ENCODE measurements at regions not wholly inside any gene's neighbourhood (a gene's known extent, or its start where the extent isn't known, plus 50 kb on each side); places are given as distances from the start of the nearest gene placed in this dataset.

DNA sequence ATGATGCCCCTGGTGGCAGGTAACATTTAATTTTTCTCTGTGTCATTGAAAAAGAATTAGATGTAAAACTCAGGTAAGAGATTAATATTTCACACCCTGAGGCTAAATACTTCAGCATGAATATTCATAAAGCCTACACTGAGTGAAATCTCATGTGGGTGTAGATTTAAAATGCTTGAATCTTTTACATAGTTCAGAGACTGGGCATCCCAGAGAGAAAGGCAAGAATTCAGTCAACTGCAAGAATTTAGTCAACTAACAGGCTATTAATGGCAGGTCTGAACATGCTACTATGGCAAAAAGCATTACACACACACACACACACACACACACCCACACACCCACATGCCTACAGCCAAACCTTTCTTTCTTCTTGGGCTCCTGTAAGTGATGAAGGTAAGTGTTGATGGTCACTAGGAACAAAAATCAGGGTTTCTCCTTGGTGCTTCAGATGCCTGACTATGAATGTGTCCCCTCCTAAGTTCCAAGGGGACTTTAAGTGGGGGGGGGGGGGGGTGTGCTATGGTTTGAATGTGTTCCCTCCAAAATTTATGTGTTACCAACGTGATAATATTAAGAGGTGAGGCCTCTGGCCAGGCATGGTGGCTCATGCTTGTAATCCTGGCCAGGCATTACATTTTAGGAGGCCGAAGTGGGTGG lies 63.7 kb upstream of the PSMD7 start:
- no peak for DNase-seq

DNA sequence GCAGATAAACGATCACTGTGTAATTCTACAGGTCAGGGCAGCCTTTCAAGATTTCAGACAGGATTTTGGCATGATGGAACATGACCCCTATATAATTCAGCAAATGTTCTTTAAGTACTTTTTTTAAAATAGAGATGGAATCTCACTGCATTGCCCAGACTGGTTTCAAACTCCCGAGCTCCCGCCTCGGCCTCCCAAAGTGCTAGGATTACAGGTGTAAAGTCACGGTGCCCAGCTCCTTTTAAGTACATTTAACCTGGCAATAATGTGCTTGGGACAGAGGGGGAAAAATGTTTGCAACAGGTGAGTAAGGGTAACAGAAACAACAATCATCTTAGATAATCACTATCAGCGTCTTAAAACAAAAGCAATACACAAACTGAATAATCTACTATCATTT lies 66.5 kb upstream of the PSMD7 start:
- DNase-seq: no peak

DNA sequence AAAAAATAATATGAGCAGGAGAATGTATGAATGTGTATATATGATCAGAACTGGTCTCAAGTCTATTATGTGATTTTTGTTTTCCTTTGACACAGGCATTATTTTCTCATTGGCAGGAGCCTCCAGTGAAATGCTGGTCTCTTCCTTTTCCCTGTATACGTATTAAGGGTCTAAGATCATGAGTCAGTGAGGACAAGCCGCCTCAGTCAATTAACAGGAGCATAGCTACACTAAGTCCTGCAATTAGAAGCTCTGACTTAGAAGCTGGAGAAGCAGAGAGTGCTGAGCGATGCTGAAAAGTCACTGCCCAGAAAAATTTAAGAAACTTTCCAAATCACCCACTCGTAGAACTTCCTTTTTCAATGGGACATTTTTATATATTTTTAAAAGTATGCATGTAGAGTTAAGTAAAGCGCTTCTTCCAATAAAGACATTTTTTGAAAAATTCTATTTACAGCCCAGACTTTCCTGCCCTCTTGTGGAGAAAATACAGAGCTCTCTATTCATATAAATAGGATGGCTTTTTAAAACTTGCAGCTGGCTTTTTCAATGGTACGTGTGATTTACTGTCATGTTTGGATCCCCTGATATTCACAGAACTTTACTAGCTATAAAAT lies 70.2 kb upstream of the PSMD7 start:
- DNase-seq: no peak

DNA sequence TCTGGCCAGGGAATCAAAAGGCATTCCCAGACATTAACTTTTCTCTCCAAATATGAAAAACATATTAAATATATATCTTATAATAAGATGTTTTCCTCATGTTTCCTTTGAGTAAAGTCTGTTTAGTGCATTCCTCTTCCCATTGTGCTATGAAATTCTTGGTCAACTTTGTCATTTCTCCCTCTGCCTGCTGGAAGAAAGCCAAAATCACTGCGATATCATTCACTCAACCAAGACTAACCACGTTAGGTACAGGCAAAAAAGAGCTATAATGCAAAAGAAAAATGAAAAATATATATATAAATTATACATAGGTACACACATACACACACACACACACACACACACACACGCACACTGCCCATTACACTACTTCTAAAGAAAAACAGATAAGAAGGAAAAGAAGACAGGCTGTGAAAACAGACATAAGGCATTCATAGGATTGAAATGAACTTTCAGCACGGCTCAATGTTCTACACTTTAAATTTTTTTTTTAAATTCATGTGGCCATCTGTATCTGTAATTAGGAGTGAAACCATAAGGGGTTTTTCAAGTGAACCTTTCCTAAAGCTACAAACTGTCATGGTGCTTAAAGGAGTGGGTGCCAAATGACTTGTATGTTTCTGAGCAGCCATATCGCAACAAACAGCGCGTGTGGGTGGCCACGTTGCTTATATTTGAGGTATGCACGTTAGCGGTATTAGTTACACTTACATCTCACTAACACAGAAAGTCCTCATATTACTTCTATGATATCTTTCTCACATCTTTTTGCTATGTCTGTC lies 71.6 kb upstream of the PSMD7 start:
- DNase-seq: no peak

DNA sequence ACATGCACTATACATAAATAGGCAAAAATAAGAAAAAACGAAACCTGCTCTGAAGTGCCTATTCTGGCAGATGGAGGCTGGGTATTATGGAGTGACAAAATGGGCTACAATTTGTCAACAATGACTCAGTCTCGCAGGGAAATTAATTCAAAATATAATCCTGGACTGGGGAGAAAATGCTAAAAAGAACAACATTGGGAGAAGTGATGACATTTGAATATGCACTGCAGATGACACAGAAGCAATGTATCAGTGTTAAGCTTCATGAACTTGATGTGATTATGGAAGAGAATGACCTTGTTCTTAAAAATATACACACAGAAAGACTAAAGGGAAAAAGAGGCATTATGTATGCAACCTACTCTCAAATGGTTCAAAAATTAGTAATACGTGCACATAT lies 74.8 kb upstream of the PSMD7 start:
- DNase-seq: no peak

DNA sequence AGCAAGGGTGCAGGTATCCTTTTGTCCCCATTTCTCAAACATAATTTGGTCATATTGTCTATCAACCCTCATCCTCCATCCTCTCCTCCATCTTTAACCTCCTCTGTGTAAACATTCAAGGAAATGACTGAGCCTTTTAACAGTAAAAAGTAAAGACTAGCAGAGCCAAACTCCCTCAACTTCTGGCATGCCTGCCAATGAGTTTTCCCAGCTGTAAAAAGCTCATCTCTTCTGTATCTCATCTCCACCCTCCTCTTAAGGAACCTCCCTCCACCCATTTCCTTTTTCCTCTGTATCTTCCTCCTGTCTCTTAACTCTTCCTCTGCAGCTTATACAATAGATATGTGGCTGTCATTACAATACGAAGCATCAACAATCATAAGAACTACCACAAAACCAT lies 76.9 kb upstream of the PSMD7 start:
- DNase-seq: no peak

DNA sequence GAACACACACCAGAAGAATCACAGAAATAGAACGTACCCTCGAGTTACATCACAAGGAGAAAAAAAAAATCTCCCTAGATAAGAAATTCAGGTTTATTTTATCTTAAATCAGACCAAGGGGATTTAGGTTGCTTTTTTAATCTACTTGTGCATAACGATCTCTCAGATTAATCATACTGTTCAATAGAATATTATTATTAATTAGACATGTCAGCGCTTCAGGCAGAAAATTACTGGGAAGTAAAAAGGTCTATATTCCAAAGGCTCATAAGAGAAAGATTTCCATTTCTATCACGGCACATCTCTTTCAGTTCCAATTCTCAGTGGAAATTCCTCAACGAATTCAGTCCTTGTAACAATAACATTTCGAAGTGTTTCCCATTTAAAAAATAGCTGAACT lies 77.7 kb upstream of the PSMD7 start:
- DNase-seq: no peak

DNA sequence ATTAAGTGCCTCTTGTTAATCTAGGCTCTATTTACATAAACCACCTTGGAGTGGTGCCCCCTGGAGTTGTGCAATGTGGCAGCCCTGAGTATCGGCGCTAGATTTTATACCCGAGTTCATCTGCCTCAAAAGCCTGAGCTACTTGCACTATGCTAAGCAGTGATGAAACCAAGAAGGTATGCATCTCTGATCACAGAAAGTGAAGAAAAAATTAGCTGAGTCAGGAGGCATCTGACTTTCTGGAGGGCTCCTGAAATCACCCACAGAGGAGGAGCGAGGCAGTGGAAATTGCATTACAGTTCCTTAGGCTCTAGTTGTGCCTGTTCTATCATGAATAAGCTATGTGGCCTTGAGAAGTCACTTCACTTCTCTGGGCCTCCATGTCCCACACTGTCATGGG lies 80.3 kb upstream of the PSMD7 start:
- DNase-seq: no peak

DNA sequence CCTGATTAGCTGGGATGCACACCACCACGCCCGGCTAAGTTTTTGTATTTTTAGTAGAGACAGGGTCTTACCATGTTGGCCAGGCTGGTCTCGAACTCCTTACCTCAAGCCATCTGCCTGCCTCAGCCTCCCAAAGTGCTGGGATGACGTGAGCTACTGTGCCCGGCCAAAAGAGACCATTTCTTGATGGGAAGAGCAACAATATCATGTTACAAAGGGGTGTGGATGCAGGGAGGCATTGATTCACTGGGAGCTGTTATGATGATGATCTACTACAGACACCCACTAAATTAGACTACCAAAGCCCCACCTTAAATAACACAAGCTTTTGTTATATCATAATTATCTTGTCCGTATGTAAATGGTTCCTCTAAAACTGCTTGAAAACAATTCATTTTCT lies 81.4 kb upstream of the PSMD7 start:
- DNase-seq: no peak

DNA sequence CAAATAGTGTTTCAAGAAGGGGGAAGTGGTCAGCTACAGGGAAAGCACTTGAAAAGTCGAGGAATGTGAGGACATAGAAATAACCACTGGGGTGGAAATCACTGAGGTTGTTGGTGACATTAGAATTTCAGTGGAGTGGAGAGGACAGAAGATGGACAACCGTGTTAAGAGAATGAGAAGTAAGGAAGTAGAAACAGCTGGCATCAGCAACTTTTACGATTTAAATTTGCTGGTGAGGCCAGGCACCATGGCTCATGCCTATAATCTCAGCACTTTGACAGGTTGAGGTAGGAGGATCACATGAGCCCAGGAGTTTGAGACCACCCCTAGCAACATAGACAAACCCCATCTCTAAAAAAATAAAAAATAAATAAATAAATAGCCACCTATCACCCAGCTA lies 83.2 kb upstream of the PSMD7 start:
- DNase-seq: no peak

DNA sequence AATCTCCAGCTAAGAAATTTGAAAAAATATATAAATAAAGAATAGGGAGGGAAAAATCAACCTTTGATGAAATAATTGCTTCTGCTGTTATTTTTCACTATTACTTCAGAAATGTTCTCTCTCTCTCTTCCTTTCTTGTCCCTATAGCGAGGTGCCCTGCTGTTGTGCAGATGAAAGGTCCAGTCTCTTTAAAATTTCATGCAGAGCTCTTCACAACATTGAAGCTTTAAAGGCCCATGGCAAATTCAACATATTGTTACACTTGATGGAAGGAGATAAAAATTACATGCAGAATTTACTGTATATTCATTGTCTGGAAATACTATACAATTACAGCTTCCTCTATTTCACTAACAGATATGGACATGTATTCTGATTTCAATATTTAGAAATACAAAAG lies 86.4 kb upstream of the PSMD7 start:
- DNase-seq: no peak

DNA sequence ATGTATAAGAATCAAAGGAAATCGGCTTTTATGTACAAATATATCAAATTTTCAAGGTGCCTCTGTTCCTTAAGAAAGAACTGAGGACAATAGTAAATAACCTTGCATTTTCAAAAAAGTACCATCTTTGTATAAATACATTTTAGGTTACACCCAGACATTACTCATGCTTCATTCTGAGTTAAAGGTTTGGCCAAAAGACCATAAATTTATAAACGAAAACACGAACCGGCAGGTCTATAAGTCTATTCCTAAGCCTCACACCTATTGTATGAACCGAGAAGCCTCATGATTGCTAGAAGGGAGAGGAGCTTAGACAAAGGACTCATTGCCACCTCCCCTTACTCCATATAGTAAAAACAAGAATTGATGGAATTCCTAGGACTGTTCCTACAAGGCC lies 94.6 kb upstream of the PSMD7 start:
- no peak for DNase-seq

DNA sequence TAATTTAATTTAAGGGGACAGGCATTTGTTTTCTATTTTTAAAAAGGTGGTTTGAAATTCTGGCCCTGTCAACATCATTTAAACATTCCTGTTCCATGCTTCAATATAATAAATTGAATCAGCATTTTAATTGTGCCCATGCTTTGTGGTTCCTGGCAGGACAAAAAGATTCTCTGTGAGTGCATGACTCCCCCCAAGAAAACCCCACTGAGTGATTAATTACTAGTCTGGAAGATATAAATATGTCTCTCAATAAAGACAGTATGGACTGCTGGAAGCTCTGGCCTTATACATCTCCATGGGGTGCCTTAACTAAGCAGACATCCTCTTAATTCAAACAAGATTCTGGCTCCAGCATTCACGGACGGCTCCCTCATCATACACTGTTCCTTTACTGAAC lies 95.0 kb upstream of the PSMD7 start:
- no peak for DNase-seq

DNA sequence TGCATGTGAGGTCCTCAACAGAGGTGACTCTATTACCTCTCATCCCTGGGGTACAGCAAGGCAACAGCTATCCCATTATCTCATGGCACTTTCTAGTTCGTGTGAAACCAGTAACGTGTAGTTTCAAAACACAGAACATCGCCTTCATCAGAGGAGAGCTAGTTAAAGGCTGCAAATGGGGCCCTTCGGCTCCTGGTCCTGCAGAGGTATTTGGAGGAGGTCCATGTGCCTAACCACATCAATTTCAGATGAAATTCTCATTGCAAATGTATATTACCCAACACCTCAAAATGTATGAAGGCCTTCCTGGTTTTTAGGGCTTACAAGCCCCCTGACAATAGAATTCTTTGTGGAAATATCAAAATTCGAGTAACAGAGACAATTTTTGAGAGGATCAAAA lies 95.7 kb upstream of the PSMD7 start:
- DNase-seq: no peak

DNA sequence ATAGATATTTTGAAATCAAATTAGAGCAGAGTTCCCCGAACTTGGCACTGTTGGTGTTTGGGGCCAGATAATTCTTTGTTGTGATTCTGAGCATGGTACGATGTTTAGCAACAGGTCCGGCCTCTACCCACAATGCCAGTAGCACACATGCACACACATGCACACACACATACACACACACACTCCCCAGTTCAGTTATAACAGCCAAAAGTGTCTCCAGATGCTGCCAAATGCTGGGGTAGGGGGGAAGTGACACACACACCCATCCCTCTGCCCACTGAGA lies 96.8 kb upstream of the PSMD7 start:
- no peak for DNase-seq

DNA sequence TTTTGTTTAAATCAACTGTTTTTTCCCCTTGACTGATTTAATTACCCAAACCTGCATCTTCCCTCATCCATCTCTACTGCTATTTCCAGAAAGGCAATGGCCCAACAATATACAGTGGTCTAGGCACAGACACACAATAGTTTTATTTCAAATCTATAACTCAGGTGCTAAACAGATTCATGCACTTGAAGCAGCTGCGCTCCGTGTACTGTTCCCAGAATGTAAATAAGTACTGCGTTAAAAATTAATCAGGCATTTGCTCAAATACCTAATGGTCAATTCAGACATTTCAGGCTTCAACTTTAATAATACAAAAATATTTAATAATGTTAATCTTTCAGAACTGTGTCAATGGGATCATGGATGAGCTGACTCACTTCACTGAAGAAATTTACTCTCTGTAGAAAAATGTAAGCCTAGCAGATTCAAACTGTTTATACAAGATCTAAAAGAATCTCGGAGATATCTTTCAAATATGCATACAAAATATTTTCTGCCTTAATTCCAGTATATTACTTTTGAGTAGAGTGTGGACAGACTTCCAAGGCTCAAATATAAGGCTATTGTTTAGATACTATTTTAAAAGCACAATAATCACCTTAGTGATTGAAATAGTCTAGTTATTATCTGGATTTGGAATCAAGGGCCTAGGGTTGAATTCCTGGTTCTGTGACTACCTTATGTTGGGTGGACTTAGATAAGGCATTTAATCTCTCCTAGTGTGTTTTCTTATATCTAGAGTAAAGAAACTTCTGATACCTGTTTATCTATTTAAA lies 97.4 kb upstream of the PSMD7 start:
- DNase-seq: no peak

DNA sequence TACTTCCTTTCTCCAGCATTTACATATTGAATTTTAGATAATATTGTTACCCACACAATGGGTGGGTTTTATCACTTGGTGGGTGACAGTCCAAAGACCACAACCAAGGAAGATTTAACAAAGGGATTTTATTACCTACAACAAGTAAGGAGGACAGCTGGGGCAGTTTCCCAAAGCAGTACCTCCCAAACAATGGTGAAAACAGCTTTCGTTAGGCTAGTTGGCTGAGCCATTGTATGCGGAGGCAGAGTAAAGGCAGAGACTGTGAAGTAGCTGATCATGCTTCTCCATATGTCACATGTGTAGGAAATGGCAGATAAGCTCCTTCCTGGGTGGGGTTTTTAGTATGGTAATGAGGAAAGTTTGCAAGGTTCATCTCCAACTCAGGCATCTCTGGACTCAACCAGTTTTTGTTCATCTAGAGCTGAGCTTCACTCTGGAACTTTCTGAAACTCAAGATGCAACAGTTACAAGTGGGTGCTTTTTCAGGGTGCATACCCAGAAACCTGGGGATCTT lies 104.3 kb upstream of the PSMD7 start:
- DNase-seq: no peak

DNA sequence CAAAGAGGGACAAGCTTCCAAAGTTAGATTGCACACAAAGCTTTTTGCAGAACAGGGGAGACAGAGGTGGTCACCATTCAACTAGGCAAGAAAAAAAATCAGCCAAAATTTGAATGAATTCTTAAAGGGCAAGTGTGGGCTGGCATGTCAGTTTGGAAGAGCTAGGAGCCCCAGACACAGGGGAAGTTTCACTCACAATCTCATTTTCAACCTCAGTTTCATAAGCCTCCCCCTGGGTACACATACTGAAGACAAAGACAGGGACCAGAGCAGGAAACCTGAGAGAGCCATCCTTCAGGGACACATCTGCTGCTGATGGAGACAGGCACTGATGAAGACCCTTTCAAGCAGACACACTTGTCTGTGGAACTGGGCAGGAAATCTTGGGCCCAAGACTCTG lies 106.3 kb upstream of the PSMD7 start:
- DNase-seq: no peak

DNA sequence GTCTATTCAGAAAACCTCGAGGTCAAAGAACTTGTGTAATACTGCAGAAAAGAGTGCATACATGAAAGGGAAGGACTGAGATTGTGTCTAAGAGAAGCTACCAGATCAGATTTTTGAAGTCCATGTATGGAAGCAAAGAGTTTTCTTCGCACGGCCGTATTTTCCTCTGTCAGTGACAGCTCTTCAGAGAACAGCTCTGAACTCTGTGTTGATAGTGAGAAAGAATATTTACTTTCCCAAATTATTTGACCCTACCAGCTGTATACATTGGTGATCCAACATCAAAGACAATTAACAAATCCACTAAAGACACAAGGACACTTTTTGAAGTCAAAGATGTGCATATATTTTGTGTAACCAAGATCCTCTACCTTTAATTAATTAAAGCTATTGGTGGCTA lies 107.8 kb upstream of the PSMD7 start:
- DNase-seq: no peak

DNA sequence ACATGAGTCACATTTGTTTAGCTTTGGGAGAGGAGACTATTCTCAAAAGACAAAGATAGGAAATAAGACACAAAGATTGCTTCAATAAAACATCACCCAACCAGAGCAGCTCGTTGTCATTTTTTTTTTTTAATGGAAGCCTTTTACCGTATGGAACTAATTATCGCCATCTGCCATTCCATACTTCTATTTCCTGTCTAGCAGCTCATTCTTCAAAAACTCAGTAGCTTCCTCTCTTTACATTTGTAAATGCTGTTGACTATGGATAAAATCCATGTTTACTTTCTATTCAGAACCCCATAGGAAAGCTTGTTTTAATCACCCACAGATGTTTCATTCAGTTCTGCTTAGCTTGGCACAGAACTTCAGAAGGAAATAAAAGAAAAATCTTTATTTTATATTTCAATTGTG lies 110.0 kb upstream of the PSMD7 start:
- no peak for DNase-seq

DNA sequence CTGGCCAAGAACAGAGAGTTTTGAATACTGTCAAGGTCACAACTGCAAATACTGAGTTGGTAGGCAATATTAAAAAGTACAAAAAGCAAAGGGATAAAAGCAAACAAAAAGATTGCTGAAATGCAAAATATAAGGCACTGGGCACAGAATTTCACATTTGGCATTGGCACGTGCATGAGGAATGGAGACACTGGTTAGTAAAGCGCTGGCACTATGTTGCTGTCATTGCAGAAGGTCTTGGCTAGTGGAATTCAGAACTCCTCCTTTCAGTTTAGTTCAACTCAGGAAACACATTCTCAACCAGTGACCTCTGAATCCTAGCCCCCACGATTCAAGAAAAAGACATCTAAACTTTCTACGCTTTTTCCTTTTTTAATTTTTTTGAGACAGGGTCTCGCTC lies 111.8 kb upstream of the PSMD7 start:
- no peak for DNase-seq

DNA sequence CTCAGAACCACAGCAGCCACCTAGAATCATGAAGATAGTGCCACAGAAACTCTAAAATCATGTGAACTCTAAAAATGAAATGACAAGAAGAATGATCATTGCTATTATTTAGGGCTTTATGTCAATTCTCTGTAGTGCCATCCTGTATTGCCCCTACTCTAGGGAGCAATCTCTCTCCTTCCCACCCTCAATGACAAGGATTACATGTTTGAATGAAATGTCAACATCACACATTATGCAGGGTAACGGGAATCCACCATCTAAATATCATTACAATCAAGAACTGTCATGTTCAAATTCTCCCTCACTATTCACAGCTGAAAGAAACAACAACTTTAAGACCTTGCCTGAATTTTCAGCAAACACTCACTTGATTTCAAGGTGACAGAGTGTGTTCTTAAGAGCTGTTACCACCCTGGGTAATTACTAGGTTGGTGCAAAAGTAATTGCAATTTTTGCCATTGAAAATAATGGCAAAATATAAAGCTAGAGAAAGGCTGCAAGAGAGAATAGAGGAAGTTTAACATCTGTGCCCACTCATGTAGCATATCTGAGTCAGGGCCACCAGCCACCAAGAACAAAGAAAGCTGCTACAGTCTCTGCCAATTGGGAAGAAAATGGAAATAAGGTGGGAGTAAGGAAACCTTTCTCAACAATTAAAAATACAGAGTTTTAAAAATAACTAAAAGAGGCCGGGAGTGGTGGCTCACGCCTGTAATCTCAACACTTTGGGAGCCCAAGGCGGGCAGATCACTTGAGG lies 112.8 kb upstream of the PSMD7 start:
- DNase-seq: no peak
